ENCODE measurements at regions not wholly inside any gene's neighbourhood (a gene's known extent, or its start where the extent isn't known, plus 50 kb on each side); places are given as distances from the start of the nearest gene placed in this dataset.

DNA sequence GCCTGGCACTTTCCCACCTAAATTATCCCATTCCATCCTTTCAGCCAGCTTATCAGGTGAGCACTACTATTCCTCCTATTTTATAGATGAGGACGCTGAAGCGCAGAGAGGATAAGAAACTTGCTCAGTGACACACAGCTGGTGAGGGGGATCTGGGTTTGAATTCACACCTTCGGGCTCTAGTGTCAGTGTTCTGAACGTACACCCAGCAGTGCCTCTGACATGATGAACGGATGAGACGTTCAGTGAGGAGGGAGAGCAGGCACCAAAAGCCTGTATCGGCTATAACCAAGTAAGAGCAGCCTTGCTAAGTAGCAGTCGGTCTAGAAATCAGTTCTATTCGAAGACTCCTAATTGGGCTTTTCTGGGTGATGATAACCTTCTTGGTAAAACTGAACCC, 167.0 kb downstream of the ASB1 start:
- Histone ChIP-seq H3K4me3 (no peak overlapping the region), H3K4me2 (no peak overlapping the region), H3K27ac (peak overlapping the region; percentile 20 to 46; a peak in 2 of 6 replicates), H3K4me1 (peaks cover 25% of the 10 kb centered on the region), H3K9me3 (no peaks in the 10 kb centered on the region)
- ChIA-PET CTCF (interaction anchor here (0.9 kb wide), 1 partner anchor 8 kb away, joined by 3 read pairs; no protein-coding TSS in a partner anchor), POLR2A (no interaction called here)
- 92% methylated on average over 9 of the region's 9 CpGs for WGBS (ENCODE audit: missing lambda C conversion rate)
- FAIRE-seq (no peak), ATAC-seq (no peak), DNase-seq (ENCODE audit: low read depth in 1 of 2, low spot score in 1 of 2) (no peak)
- TF ChIP-seq MYC (IDR thresholded peaks at IDR 0.05; ENCODE audit: borderline replicate concordance, low read length) (no peak), BHLHE40 (IDR thresholded peaks at IDR 0.05; ENCODE audit: low read depth, low read length) (no peak), RAD21 (conservative IDR thresholded peaks at IDR 0.05 in 1 of 2, IDR thresholded peaks at IDR 0.05 in 1 of 2) (no peak), KDM1A (IDR thresholded peaks at IDR 0.05; ENCODE audit: low read depth) (no peak), TP53 (CRISPR knock-in tag; IDR thresholded peaks at IDR 0.05) (no peak), CBX8 (IDR thresholded peaks at IDR 0.05) (no peak), HEYL (CRISPR knock-in tag; IDR thresholded peaks at IDR 0.05) (no peak), POLR2AphosphoS2 (conservative IDR thresholded peaks at IDR 0.05; ENCODE audit: low read length) (no peak), PHF8 (IDR thresholded peaks at IDR 0.05; ENCODE audit: borderline replicate concordance, low read depth) (no peak), HOXA7 (CRISPR knock-in tag; IDR thresholded peaks at IDR 0.05) (no peak)

DNA sequence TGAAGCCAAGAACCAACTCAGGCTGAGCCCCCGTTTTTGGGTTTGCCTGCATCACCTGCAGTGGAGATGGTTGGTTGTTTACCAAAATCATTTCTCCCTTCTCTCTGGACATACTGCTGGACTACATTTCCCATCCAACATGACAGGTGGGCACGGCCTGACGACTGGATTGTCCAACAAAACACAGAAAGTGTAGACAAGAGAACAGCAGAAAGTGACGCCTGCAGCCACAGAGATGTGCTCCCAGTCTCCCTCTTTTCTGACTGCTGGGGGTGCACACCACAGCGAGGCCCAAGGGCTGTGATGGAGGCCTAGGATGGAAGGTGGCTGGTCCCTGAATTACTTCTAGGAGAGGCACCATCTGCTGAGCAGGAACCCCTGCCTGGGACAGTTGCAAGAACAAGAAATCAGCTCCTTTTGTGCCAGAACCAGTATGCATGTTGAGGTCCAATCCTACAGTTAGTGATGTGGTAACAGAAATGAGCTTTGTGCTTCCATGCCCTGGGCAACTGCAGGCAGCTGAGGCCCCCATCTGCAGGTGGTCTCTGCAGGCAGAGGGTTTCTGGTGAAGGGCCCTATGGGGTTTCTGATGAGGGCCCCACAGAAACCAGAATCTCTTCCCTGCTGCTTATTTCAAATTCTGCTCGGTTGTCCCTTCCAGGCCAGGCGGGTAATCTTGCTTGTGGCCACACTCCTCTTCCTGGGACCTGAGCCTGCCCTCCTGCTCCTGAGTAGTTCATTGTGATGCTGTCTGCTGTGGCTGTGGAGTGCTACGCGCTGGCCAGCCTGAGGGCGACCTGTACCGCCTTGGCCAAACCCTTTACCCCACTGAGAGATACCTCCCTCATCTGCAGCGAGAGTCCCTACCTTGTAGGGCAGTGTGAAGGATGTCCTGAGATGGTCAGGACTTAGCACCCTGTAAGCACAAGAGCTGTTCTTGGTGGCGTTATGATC, 168.3 kb downstream of the ASB1 start:
- H3K4me3 ChIP-seq: no peak overlapping the region
- peak overlapping the region; percentile 88 to 94; a peak in 5 of 6 replicates for H3K27ac ChIP-seq
- ATAC-seq: no peak
- FAIRE-seq: no peak
- WGBS (ENCODE audit: missing lambda C conversion rate): 90% methylated on average over 11 of the region's 13 CpGs
- TF ChIP-seq ZFP36 (IDR thresholded peaks at IDR 0.05; ENCODE audit: borderline replicate concordance, partially characterized antibody) (no peak), BHLHE40 (IDR thresholded peaks at IDR 0.05; ENCODE audit: low read depth, low read length) (no peak), RAD21 (conservative IDR thresholded peaks at IDR 0.05 in 1 of 2, IDR thresholded peaks at IDR 0.05 in 1 of 2) (no peak), HOXB5 (CRISPR knock-in tag; IDR thresholded peaks at IDR 0.05) (no peak), KDM5A (IDR thresholded peaks at IDR 0.05) (no peak), ZNF302 (CRISPR knock-in tag; IDR thresholded peaks at IDR 0.05) (no peak)
- TF ChIP-seq, protein P1, sequence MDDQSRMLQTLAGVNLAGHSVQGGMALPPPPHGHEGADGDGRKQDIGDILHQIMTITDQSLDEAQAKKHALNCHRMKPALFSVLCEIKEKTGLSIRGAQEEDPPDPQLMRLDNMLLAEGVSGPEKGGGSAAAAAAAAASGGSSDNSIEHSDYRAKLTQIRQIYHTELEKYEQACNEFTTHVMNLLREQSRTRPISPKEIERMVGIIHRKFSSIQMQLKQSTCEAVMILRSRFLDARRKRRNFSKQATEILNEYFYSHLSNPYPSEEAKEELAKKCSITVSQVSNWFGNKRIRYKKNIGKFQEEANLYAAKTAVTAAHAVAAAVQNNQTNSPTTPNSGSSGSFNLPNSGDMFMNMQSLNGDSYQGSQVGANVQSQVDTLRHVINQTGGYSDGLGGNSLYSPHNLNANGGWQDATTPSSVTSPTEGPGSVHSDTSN (IDR thresholded peaks at IDR 0.05): no peak
- ChIA-PET POLR2A (no interaction called here), CTCF (interaction anchor here (2.3 kb wide), 1 partner anchor 189 kb away, joined by 7 read pairs; no protein-coding TSS in a partner anchor)
- H3K4me2 ChIP-seq: no peak overlapping the region
- DNase-seq (ENCODE audit: low read depth in 1 of 2, low spot score in 1 of 2): no peak
- H3K9me3 ChIP-seq: no peaks in the 10 kb centered on the region
- H3K4me1 ChIP-seq: peaks cover 26% of the 10 kb centered on the region

DNA sequence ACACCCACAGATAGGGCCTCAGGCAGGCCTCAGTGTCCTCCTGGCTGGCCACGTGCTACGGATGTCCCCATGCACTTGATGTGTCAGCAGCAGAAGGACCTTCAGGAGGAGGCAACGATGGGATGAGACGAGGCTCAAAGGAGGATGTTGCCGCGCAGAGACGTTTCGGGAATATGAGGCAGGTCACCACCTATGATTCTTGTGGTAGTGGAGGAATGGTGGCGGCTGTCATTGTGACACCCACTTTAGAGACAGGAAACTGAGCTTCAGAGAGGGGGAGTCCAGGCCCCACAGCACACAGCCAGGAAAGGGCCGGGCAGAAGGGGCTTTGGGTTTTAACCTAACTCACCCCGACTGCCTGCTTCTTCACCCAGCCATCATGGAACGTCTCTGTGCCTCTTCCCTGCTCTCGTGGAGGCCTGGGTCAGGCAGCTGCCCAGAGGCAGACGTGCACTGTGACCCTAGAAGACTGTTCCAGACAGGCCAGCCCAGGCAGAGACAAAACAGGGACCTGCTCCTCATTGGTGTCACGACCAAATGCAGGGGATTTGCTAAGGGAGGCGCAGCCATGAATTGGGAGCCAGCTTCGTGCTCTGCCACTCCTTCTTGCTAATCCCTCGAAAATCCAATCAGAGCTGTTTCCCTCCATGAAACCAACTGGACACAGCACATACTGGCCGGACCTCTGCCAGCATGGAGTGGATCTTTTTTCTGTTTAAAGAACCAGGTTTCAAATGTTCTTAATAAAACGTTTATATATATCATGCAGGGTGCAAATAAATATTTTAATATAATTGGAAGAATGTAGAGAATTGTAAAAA, 169.2 kb downstream of the ASB1 start:
- FAIRE-seq (no peak), ATAC-seq (no peak), DNase-seq (ENCODE audit: low read depth in 1 of 2, low spot score in 1 of 2) (no peak)
- CTCF ChIA-PET: interaction anchor here (1.0 to 2.3 kb wide), 3 partner anchors 16 to 189 kb away, joined by 3 to 7 read pairs (median 3); no protein-coding TSS in a partner anchor
- H3K4me2 ChIP-seq: peak overlapping the region; percentile 69; the same call in 2 of the 3 replicates
- H3K9me3 ChIP-seq: no peaks in the 10 kb centered on the region
- no peak overlapping the region for H3K4me3 ChIP-seq
- peaks cover 26% of the 10 kb centered on the region for H3K4me1 ChIP-seq
- POLR2A ChIA-PET: no interaction called here
- WGBS (ENCODE audit: missing lambda C conversion rate): 94% methylated on average over 17 of the region's 20 CpGs
- H3K27ac ChIP-seq: peak overlapping the region; percentile 88 to 94
- TF ChIP-seq, protein P2, sequence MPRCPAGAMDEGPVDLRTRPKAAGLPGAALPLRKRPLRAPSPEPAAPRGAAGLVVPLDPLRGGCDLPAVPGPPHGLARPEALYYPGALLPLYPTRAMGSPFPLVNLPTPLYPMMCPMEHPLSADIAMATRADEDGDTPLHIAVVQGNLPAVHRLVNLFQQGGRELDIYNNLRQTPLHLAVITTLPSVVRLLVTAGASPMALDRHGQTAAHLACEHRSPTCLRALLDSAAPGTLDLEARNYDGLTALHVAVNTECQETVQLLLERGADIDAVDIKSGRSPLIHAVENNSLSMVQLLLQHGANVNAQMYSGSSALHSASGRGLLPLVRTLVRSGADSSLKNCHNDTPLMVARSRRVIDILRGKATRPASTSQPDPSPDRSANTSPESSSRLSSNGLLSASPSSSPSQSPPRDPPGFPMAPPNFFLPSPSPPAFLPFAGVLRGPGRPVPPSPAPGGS (IDR thresholded peaks at IDR 0.05): no peak
- no peak for TF ChIP-seq CBX8 (IDR thresholded peaks at IDR 0.05)
- TF ChIP-seq, protein P3, sequence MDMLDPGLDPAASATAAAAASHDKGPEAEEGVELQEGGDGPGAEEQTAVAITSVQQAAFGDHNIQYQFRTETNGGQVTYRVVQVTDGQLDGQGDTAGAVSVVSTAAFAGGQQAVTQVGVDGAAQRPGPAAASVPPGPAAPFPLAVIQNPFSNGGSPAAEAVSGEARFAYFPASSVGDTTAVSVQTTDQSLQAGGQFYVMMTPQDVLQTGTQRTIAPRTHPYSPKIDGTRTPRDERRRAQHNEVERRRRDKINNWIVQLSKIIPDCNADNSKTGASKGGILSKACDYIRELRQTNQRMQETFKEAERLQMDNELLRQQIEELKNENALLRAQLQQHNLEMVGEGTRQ (IDR thresholded peaks at IDR 0.05): no peak
- no peak for TF ChIP-seq TFCP2L1 (CRISPR knock-in tag; IDR thresholded peaks at IDR 0.05)
- TF ChIP-seq ZFP36 (IDR thresholded peaks at IDR 0.05; ENCODE audit: borderline replicate concordance, partially characterized antibody): no peak
- no peak for TF ChIP-seq PHF8 (IDR thresholded peaks at IDR 0.05; ENCODE audit: borderline replicate concordance, low read depth)
- TF ChIP-seq EHMT2 (IDR thresholded peaks at IDR 0.05; ENCODE audit: low read depth): no peak
- no peak for TF ChIP-seq RFX5 (IDR thresholded peaks at IDR 0.05)
- TF ChIP-seq MAZ (IDR thresholded peaks at IDR 0.05; ENCODE audit: borderline replicate concordance, low read depth, low read length): no peak
- TF ChIP-seq, protein P4, sequence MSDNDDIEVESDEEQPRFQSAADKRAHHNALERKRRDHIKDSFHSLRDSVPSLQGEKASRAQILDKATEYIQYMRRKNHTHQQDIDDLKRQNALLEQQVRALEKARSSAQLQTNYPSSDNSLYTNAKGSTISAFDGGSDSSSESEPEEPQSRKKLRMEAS (IDR thresholded peaks at IDR 0.05): no peak
- no peak for TF ChIP-seq BHLHE40 (IDR thresholded peaks at IDR 0.05; ENCODE audit: low read depth, low read length)
- no peak for TF ChIP-seq MAFK (IDR thresholded peaks at IDR 0.05; ENCODE audit: partially characterized antibody)
- no peak for TF ChIP-seq JUNB (IDR thresholded peaks at IDR 0.05)
- TF ChIP-seq NR3C1 (IDR thresholded peaks at IDR 0.05): no peak
- TF ChIP-seq, protein P5, sequence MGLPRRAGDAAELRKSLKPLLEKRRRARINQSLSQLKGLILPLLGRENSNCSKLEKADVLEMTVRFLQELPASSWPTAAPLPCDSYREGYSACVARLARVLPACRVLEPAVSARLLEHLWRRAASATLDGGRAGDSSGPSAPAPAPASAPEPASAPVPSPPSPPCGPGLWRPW (IDR thresholded peaks at IDR 0.05): no peak
- no peak for TF ChIP-seq NFE2L2 (conservative IDR thresholded peaks at IDR 0.05; ENCODE audit: low read length)
- TF ChIP-seq CBX2 (IDR thresholded peaks at IDR 0.05; ENCODE audit: borderline replicate concordance, low read depth): no peak
- TF ChIP-seq ZNF302 (CRISPR knock-in tag; IDR thresholded peaks at IDR 0.05): no peak

Data from A549 (cell line).